Astrocyte (in vitro differentiated cells and primary cell): ENCODE measurements at regions not wholly inside any gene's neighbourhood (a gene's known extent, or its start where the extent isn't known, plus 50 kb on each side); places are given as distances from the start of the nearest gene placed in this dataset.

Source experiments
- DNase-seq: peaks from one replicate; pipeline ENCODE4 v3.0.0-alpha.2; 2010; ENCODE audit warnings: low read depth
- FAIRE-seq: peaks from 2 replicates; lab custom pipeline; 2011; peaks lifted over from hg19 to GRCh38; lab: Jason Lieb, UNC
- H2AFZ ChIP-seq: 2 replicates; pipeline ENCODE4 v1.6.0; 2012; ENCODE audit warnings: low read depth, low read length, inconsistent platforms
- H3K27ac ChIP-seq: 2 replicates; pipeline ENCODE4 v1.5.1; 2011; ENCODE audit warnings: low read depth, low read length, inconsistent platforms
- H3K27me3 ChIP-seq: 2 replicates; pipeline ENCODE4 v1.6.0; 2011; ENCODE audit warnings: low read length, inconsistent platforms; ENCODE audit not compliant: insufficient read depth
- H3K36me3 ChIP-seq: 2 replicates; pipeline ENCODE4 v1.5.1; 2011; ENCODE audit warnings: low read length, inconsistent platforms; ENCODE audit not compliant: insufficient read depth
- H3K4me1 ChIP-seq: 2 replicates; pipeline ENCODE4 v1.5.1; 2011; ENCODE audit warnings: low read length, inconsistent platforms; ENCODE audit not compliant: insufficient read depth
- H3K4me2 ChIP-seq: 2 replicates; pipeline ENCODE4 v1.6.0; 2012; ENCODE audit warnings: low read length, inconsistent platforms
- H3K4me3 ChIP-seq: 2 replicates; pipeline ENCODE4 v1.5.1; 2011; ENCODE audit warnings: low read depth, mild to moderate bottlenecking, low read length, inconsistent platforms; ENCODE audit not compliant: insufficient read depth
- H3K79me2 ChIP-seq: 2 replicates; pipeline ENCODE4 v1.6.0; 2012; ENCODE audit warnings: mild to moderate bottlenecking, low read length, inconsistent platforms; ENCODE audit not compliant: insufficient read depth
- H3K9ac ChIP-seq: 2 replicates; pipeline ENCODE4 v1.6.0; 2012; ENCODE audit warnings: mild to moderate bottlenecking, low read length, inconsistent platforms
- H3K9me3 ChIP-seq: 2 replicates; pipeline ENCODE4 v1.5.1; 2012; ENCODE audit warnings: low read depth, mild to moderate bottlenecking, low read length, inconsistent platforms; ENCODE audit not compliant: insufficient read depth
- H4K20me1 ChIP-seq: 2 replicates; pipeline ENCODE4 v1.6.0; 2012; ENCODE audit warnings: low read length, inconsistent platforms; ENCODE audit not compliant: insufficient read depth
- H3K27ac Mint-ChIP-seq: one replicate; pipeline ENCODE4 v1.8.0; 2021; ENCODE audit warnings: mild to moderate bottlenecking, mixed read lengths; ENCODE audit not compliant: unreplicated experiment
- H3K27me3 Mint-ChIP-seq: one replicate; pipeline ENCODE4 v1.8.0; 2021; ENCODE audit warnings: low read depth, mixed read lengths; ENCODE audit not compliant: unreplicated experiment
- H3K36me3 Mint-ChIP-seq: one replicate; pipeline ENCODE4 v1.8.0; 2021; ENCODE audit warnings: low read depth, mixed read lengths; ENCODE audit not compliant: unreplicated experiment
- H3K4me1 Mint-ChIP-seq: one replicate; pipeline ENCODE4 v1.8.0; 2021; ENCODE audit warnings: low read depth, mixed read lengths; ENCODE audit not compliant: unreplicated experiment
- H3K4me3 Mint-ChIP-seq: one replicate; pipeline ENCODE4 v1.8.0; 2021; ENCODE audit warnings: mild to moderate bottlenecking, moderate library complexity, mixed read lengths; ENCODE audit not compliant: unreplicated experiment
- H3K9me3 Mint-ChIP-seq: one replicate; pipeline ENCODE4 v1.8.0; 2021; ENCODE audit warnings: mild to moderate bottlenecking, mixed read lengths; ENCODE audit not compliant: unreplicated experiment
- CTCF ChIP-seq: IDR thresholded peaks from 2 replicates; pipeline ENCODE4 v1.5.1; 2011; ENCODE audit warnings: low read depth, mild to moderate bottlenecking, inconsistent platforms, low read length, moderate library complexity; ENCODE audit not compliant: insufficient read depth
- EZH2 ChIP-seq: IDR thresholded peaks from 2 replicates; pipeline ENCODE4 v1.6.1; 2012; ENCODE audit warnings: mild to moderate bottlenecking, low read length, inconsistent platforms; ENCODE audit not compliant: insufficient read depth

DNA sequence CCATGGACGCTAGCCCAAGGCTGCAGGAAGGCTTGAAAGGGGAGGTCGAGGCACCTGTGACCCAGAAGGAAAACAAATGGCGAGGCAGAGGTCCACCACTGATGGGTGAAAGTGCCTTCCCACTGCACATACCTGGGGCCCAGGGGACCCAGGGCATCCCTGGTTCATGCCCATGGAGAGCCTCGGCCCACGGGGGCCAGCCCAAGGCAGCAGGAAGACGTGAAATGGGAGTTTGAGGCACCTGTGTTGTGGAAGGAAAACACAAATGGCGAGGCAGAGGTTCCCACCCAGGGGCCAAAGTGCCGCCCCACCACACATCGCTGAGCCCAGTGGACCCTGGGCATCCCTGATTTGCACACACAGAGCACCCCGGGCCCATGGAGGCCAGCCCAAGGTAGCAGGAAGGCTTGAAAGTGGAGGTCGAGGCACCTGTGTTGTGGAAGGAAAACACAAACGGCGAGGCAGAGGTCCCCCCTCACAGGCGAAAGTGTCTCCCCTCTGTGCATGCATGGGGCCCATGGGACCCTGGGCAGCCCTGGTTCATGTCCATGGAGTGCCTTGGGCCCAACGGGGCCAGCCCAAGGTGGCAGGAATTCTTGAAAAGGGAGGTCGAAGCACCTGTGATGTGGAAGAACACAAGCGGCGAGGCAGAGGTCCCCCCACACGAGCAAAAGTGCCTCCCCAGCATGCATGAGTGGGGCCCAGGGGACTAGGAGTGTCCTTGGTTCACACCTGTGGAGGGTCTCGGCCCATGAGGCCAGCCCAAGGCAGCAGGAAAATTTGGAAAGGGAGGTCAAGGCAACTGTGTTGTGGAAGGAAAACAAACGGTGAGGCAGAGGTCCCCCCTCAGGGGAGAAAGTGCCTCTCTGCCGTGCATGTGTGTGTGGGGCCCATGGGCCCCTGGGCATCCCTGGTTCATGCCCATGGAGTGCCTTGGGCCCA is 383.3 kb downstream of the ALG10 start:
- Histone ChIP-seq H3K79me2 (no peaks in the 10 kb centered on the region), H3K4me3 (no peak overlapping the region), H3K4me1 (no peaks in the 10 kb centered on the region), H3K27ac (no peak overlapping the region), H3K9ac (no peak overlapping the region), H3K27me3 (no peaks in the 10 kb centered on the region), H3K9me3 (peaks cover 34% of the 10 kb centered on the region), H4K20me1 (no peaks in the 10 kb centered on the region), H2AFZ (no peak overlapping the region), H3K4me2 (no peak overlapping the region), H3K36me3 (no peaks in the 10 kb centered on the region)
- Mint-ChIP-seq H3K27ac (no peak overlapping the region), H3K9me3 (peaks cover 27% of the 10 kb centered on the region), H3K36me3 (no peaks in the 10 kb centered on the region), H3K4me3 (no peak overlapping the region), H3K27me3 (no peaks in the 10 kb centered on the region), H3K4me1 (no peaks in the 10 kb centered on the region)
- FAIRE-seq (no peak), DNase-seq (no peak)
- TF ChIP-seq CTCF (no peak), EZH2 (no peak)

- Histone ChIP-seq H3K4me2 (no peak overlapping the region), H3K79me2 (no peaks in the 10 kb centered on the region), H3K27ac (no peak overlapping the region), H4K20me1 (no peaks in the 10 kb centered on the region), H3K27me3 (no peaks in the 10 kb centered on the region), H3K9me3 (peaks cover 34% of the 10 kb centered on the region), H3K36me3 (no peaks in the 10 kb centered on the region), H2AFZ (no peak overlapping the region), H3K4me1 (no peaks in the 10 kb centered on the region), H3K9ac (no peak overlapping the region), H3K4me3 (no peak overlapping the region)
- H3K4me1 Mint-ChIP-seq = no peaks in the 10 kb centered on the region
- no peaks in the 10 kb centered on the region for H3K36me3 Mint-ChIP-seq
- peaks cover 26% of the 10 kb centered on the region for H3K9me3 Mint-ChIP-seq
- no peak overlapping the region for H3K27ac Mint-ChIP-seq
- H3K27me3 Mint-ChIP-seq = no peaks in the 10 kb centered on the region
- no peak for TF ChIP-seq CTCF
- no peak for TF ChIP-seq EZH2
- FAIRE-seq (no peak), DNase-seq (no peak)
- H3K4me3 Mint-ChIP-seq = no peak overlapping the region
Measured at GRCh38 chr12:34406228-34406995, 384.1 kb downstream of the ALG10 start.
